ENCODE measurements at regions not wholly inside any gene's neighbourhood (a gene's known extent, or its start where the extent isn't known, plus 50 kb on each side); places are given as distances from the start of the nearest gene placed in this dataset.
A peak's percentile ranks its signal among the peaks of the same experiment; 100 is the strongest.

DNA sequence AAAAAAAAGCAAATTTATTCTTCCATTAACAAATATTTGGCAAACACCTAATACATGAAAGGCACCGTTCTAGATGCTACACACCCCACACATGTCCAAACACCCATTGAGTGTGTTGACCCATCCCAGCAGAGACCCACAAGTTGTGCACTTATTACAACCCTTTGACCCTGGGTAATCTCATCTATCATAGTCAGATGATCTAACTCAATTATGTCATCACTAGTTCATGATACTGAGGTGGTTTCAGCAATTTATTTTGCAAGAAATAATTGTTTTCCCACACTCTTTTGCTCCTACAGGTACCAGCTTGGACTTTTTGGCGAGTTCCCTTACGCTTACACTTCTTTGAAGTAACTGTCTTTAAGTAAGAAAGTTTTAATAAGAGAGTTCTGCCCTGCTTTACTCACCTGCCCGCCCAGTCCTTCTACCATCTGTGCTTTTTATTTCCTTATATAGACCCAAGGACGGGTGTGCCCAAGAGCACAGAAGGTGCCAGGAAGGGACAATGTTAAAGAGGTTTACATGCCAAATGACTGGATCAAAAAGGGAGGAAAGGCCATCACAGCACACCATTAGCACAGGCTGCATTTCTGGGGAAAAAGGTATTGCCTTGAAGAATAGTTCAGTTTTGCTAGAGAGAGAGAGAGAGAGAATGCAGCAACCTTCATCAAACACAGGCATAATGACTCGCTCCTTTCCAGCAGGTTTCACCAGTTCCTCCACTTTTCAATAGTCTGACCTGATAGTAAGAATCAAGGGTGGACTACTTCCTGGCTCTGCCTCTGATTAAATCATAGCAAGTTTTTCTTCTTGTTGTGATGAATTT is 54.5 kb upstream of the ATP11B start:
- TF ChIP-seq POLR2A (IDR thresholded peaks at IDR 0.05; ENCODE audit: low read length) (no peak), GATA1 (IDR thresholded peaks at IDR 0.05; ENCODE audit: low read depth, low read length) (no peak)
- no peak for DNase-seq

DNA sequence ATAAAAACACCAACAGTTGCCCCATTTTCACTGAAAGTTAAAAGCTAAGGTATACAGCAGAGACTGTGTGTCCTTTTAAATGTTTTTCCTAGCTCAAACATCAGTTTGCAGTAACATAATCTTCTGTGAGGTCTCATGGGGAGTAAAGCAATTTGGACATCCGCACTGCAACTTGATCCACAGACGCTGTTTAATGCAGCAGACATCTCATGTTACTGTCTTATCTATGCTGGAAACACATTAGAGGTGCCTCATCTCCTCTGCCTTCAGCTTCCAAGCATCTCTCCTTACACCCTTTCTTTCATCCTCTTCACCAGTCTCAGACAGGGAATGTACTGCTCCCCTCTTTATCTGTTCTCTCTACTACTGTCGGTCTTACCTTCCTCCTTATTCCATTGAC is 53.7 kb upstream of the ATP11B start:
- peak; percentile 18 to 23 for DNase-seq

DNA sequence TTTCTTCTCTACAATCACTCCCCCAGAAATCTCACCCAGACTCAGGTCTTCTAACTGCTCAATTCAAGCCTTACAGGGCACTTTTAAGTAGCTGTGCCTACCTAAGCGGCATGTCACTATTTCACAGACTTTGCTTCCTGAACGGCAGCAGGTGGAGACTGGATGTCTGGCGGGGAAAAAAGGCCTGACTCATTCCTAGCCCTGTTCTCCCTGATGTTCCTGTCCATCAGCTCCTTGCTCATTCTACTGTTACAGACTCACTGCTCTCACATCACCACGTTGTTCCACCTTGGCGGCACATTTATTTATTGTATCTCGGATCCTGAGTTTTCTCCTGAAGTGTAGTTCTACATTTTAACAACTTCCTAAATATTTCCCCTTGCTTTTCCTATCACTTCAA is 52.6 kb upstream of the ATP11B start:
- peak; percentile 18 to 30 for DNase-seq
- TF ChIP-seq POLR2A (IDR thresholded peaks at IDR 0.05; ENCODE audit: low read length) (no peak), GATA1 (IDR thresholded peaks at IDR 0.05; ENCODE audit: low read depth, low read length) (no peak)

More for the DNA sequence above, 53.7 kb upstream of the ATP11B start:
- no peak for TF ChIP-seq GATA1 (IDR thresholded peaks at IDR 0.05; ENCODE audit: low read depth, low read length)

DNA sequence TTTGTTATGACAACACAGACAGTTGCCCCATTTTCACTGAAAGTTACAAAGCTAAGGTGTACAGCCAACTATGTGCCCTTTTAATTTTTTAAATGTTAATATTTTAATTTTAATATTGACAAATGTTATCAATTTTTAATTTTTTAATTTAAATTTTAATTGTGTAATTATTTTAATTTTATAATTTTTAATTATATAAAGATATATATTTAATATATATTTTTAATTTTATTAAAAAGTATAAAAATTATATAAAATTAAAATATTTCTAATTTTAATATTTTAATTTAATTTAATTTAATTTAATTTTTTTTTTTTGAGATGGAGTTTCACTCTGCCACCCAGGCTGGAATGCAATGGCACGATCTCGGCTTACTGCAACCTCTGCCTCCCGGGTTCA is 52.1 kb upstream of the ATP11B start:
- DNase-seq = no peak
- TF ChIP-seq GATA1 (IDR thresholded peaks at IDR 0.05; ENCODE audit: low read depth, low read length) (no peak), POLR2A (IDR thresholded peaks at IDR 0.05; ENCODE audit: low read length) (no peak)
